ENCODE measurements at regions not wholly inside any gene's neighbourhood (a gene's known extent, or its start where the extent isn't known, plus 50 kb on each side); places are given as distances from the start of the nearest gene placed in this dataset.

- DNase-seq (ENCODE audit: extremely low spot score in 2 of 2): no peak
- Histone ChIP-seq H3K9me3 (no peaks in the 10 kb centered on the region), H3K27ac (no peak overlapping the region), H3K4me1 (no peaks in the 10 kb centered on the region), H3K4me3 (no peak overlapping the region), H3K36me3 (no peaks in the 10 kb centered on the region), H3K27me3 (no peaks in the 10 kb centered on the region)
- no peak for TF ChIP-seq CTCF (IDR thresholded peaks at IDR 0.05)
- TF ChIP-seq POLR2AphosphoS5 (IDR thresholded peaks at IDR 0.05; ENCODE audit: insufficient read depth in 1 of 2, low read depth in 1 of 2): no peak
- no peak for TF ChIP-seq POLR2A (IDR thresholded peaks at IDR 0.05)
- intact Hi-C loops (cut with DNase I): no loop called here
Observed at GRCh38 chr20:39596554-39596953, 634.4 kb downstream of the DHX35 start.

GRCh38 chr20:39592371-39592770, 630.2 kb downstream of the DHX35 start:
- H3K27me3 ChIP-seq: no peaks in the 10 kb centered on the region
- intact Hi-C loops (cut with DNase I): no loop called here
- TF ChIP-seq POLR2A (IDR thresholded peaks at IDR 0.05) (no peak), POLR2AphosphoS5 (IDR thresholded peaks at IDR 0.05; ENCODE audit: insufficient read depth in 1 of 2, low read depth in 1 of 2) (no peak), CTCF (IDR thresholded peaks at IDR 0.05) (no peak)
- H3K9me3 ChIP-seq: no peaks in the 10 kb centered on the region
- H3K4me3 ChIP-seq: no peak overlapping the region
- no peaks in the 10 kb centered on the region for H3K4me1 ChIP-seq
- no peaks in the 10 kb centered on the region for H3K36me3 ChIP-seq
- H3K27ac ChIP-seq: no peak overlapping the region
- no peak for DNase-seq (ENCODE audit: extremely low spot score in 2 of 2)

GRCh38 chr20:39588148-39588757, 626.1 kb downstream of the DHX35 start:
- Histone ChIP-seq H3K27ac (no peak overlapping the region), H3K4me1 (no peaks in the 10 kb centered on the region), H3K27me3 (no peaks in the 10 kb centered on the region), H3K9me3 (no peaks in the 10 kb centered on the region), H3K4me3 (no peak overlapping the region), H3K36me3 (no peaks in the 10 kb centered on the region)
- intact Hi-C loops (cut with DNase I): no loop called here
- no peak for DNase-seq (ENCODE audit: extremely low spot score in 2 of 2)
- TF ChIP-seq POLR2AphosphoS5 (IDR thresholded peaks at IDR 0.05; ENCODE audit: insufficient read depth in 1 of 2, low read depth in 1 of 2) (no peak), POLR2A (IDR thresholded peaks at IDR 0.05) (no peak), CTCF (IDR thresholded peaks at IDR 0.05) (no peak)

GRCh38 chr20:39581034-39581433, 618.9 kb downstream of the DHX35 start:
- H3K4me3 ChIP-seq: no peak overlapping the region
- H3K9me3 ChIP-seq: no peaks in the 10 kb centered on the region
- TF ChIP-seq POLR2AphosphoS5 (IDR thresholded peaks at IDR 0.05; ENCODE audit: insufficient read depth in 1 of 2, low read depth in 1 of 2) (peak in 1 of 2 donors; percentile 12), CTCF (IDR thresholded peaks at IDR 0.05) (no peak)
- no peaks in the 10 kb centered on the region for H3K27me3 ChIP-seq
- H3K36me3 ChIP-seq: no peaks in the 10 kb centered on the region
- no peak for DNase-seq (ENCODE audit: extremely low spot score in 2 of 2)
- H3K27ac ChIP-seq: no peak overlapping the region
- intact Hi-C loops (cut with DNase I): no loop called here
- H3K4me1 ChIP-seq: no peaks in the 10 kb centered on the region

GRCh38 chr20:39576771-39577170, 614.6 kb downstream of the DHX35 start:
- H3K36me3 ChIP-seq: no peaks in the 10 kb centered on the region
- H3K9me3 ChIP-seq: no peaks in the 10 kb centered on the region
- no peak overlapping the region for H3K4me3 ChIP-seq
- TF ChIP-seq CTCF (IDR thresholded peaks at IDR 0.05): no peak
- TF ChIP-seq POLR2A (IDR thresholded peaks at IDR 0.05): no peak
- no peak for TF ChIP-seq POLR2AphosphoS5 (IDR thresholded peaks at IDR 0.05; ENCODE audit: insufficient read depth in 1 of 2, low read depth in 1 of 2)
- intact Hi-C loops (cut with DNase I): no loop called here
- no peak for DNase-seq (ENCODE audit: extremely low spot score in 2 of 2)
- no peaks in the 10 kb centered on the region for H3K4me1 ChIP-seq
- H3K27me3 ChIP-seq: no peaks in the 10 kb centered on the region
- H3K27ac ChIP-seq: no peak overlapping the region
